ENCODE measurements at regions not wholly inside any gene's neighbourhood (a gene's known extent, or its start where the extent isn't known, plus 50 kb on each side); places are given as distances from the start of the nearest gene placed in this dataset.
A peak's percentile ranks its signal among the peaks of the same experiment; 100 is the strongest.

GRCh38 chr5:54705994-54706653 lies 188.6 kb downstream of the SNX18 start:
- no peak for DNase-seq

GRCh38 chr5:54704825-54705224 lies 187.3 kb downstream of the SNX18 start:
- DNase-seq, result no peak

- DNase-seq, result no peak
Measured at GRCh38 chr5:54704333-54704732, 186.8 kb downstream of the SNX18 start.

- DNase-seq, result no peak
Measured at GRCh38 chr5:54703565-54704255, 186.2 kb downstream of the SNX18 start.

GRCh38 chr5:54703133-54703532 lies 185.6 kb downstream of the SNX18 start:
- DNase-seq, result no peak

GRCh38 chr5:54702470-54702869 lies 184.9 kb downstream of the SNX18 start:
- no peak for DNase-seq

- no peak for DNase-seq
Measured at GRCh38 chr5:54700986-54701578, 183.5 kb downstream of the SNX18 start.

GRCh38 chr5:54696931-54697330 lies 179.4 kb downstream of the SNX18 start:
- DNase-seq, result no peak

- DNase-seq, result no peak
Measured at GRCh38 chr5:54696346-54696745, 178.8 kb downstream of the SNX18 start.

GRCh38 chr5:54695198-54695966 lies 177.8 kb downstream of the SNX18 start:
- no peak for DNase-seq

GRCh38 chr5:54693936-54694657 lies 176.5 kb downstream of the SNX18 start:
- no peak for DNase-seq

- no peak for DNase-seq
Measured at GRCh38 chr5:54692631-54693030, 175.1 kb downstream of the SNX18 start.

GRCh38 chr5:54691656-54692055 lies 174.1 kb downstream of the SNX18 start:
- DNase-seq, result no peak

GRCh38 chr5:54689411-54690251 lies 172.1 kb downstream of the SNX18 start:
- no peak for DNase-seq

- DNase-seq, result no peak
Measured at GRCh38 chr5:54680998-54681397, 163.4 kb downstream of the SNX18 start.

GRCh38 chr5:54679686-54680085 lies 162.1 kb downstream of the SNX18 start:
- no peak for DNase-seq

GRCh38 chr5:54678737-54679136 lies 161.2 kb downstream of the SNX18 start:
- no peak for DNase-seq

- DNase-seq, result no peak
Measured at GRCh38 chr5:54676481-54677340, 159.2 kb downstream of the SNX18 start.

GRCh38 chr5:54673523-54674225 lies 156.1 kb downstream of the SNX18 start:
- DNase-seq, result peak; percentile 69

GRCh38 chr5:54672871-54673270 lies 155.3 kb downstream of the SNX18 start:
- DNase-seq, result no peak

All from activated effector memory CD4-positive, alpha-beta T cell treated with anti-CD3 and anti-CD28 coated beads, Interleukin-2, amount 50 U/mL, for 16 hours (primary cell).